HFFc6 (cell line): ENCODE measurements at regions not wholly inside any gene's neighbourhood (a gene's known extent, or its start where the extent isn't known, plus 50 kb on each side); places are given as distances from the start of the nearest gene placed in this dataset.

ENCODE experiments used
- DNase-seq: peaks from one replicate; pipeline ENCODE4 v3.0.0-alpha.2; 2018
- H3K27ac Mint-ChIP-seq: 2 replicates; pipeline ENCODE4 v1.8.0; 2020; ENCODE audit warnings: mild to moderate bottlenecking, mixed read lengths
- H3K27me3 Mint-ChIP-seq: 2 replicates; pipeline ENCODE4 v1.8.0; 2021; ENCODE audit warnings: mild to moderate bottlenecking, moderate library complexity, mixed read lengths; ENCODE audit not compliant: insufficient read depth
- H3K36me3 Mint-ChIP-seq: 2 replicates; pipeline ENCODE4 v1.8.0; 2021; ENCODE audit warnings: low read depth, mixed read lengths
- H3K4me1 Mint-ChIP-seq: 2 replicates; pipeline ENCODE4 v1.8.0; 2020; ENCODE audit warnings: low read depth, mixed read lengths
- H3K4me3 Mint-ChIP-seq: 2 replicates; pipeline ENCODE4 v1.8.0; 2020; ENCODE audit warnings: mild to moderate bottlenecking, moderate library complexity, mixed read lengths
- H3K9me3 Mint-ChIP-seq: 2 replicates; pipeline ENCODE4 v1.8.0; 2020; ENCODE audit warnings: mild to moderate bottlenecking, mixed read lengths
- TF ChIP-seq, protein P1 (sequence below): fragments of 200-600 bp; sonication (generic); IDR thresholded peaks from 2 replicates; pipeline ENCODE4 v1.5.0; 2021; ENCODE audit warnings: antibody characterized with exemption, mild to moderate bottlenecking

DNA sequence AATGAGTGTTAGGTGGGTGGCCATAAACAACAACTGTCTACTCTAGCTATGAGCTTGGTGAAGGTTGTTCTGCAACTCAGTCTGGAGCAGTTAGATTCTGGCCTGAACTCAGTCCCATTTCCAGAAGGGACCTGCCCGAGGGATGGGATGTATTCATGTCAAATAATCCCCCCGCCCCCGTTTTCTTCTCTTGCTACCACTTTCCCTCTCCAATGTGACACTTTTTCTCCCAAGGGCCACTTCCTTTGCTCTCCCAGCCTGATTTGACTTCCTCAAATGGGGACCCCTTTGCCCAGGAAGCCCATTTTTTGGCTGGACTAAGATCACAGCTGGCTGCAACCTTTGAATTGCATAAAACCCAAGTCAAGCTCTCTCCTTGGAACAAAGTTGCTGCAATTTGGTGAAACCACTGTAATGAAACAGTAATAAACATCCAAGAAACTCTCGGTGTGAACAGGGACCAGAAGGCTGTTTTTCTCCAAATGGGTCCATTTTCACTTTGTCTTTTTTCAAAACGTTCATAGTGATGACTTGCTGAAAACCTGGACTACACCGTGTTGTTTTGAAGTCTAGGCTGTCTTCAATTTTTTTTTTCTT, 137.2 kb upstream of the GSC start:
- no peak overlapping the region for H3K4me3 Mint-ChIP-seq
- no peak for DNase-seq
- TF ChIP-seq, protein P1, sequence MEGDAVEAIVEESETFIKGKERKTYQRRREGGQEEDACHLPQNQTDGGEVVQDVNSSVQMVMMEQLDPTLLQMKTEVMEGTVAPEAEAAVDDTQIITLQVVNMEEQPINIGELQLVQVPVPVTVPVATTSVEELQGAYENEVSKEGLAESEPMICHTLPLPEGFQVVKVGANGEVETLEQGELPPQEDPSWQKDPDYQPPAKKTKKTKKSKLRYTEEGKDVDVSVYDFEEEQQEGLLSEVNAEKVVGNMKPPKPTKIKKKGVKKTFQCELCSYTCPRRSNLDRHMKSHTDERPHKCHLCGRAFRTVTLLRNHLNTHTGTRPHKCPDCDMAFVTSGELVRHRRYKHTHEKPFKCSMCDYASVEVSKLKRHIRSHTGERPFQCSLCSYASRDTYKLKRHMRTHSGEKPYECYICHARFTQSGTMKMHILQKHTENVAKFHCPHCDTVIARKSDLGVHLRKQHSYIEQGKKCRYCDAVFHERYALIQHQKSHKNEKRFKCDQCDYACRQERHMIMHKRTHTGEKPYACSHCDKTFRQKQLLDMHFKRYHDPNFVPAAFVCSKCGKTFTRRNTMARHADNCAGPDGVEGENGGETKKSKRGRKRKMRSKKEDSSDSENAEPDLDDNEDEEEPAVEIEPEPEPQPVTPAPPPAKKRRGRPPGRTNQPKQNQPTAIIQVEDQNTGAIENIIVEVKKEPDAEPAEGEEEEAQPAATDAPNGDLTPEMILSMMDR, result no peak
- H3K27ac Mint-ChIP-seq, result no peak overlapping the region
- peaks cover 56% of the 10 kb centered on the region for H3K9me3 Mint-ChIP-seq
- no peaks in the 10 kb centered on the region for H3K4me1 Mint-ChIP-seq
- no peaks in the 10 kb centered on the region; the same call in 1 of the 2 replicates for H3K27me3 Mint-ChIP-seq
- no peaks in the 10 kb centered on the region for H3K36me3 Mint-ChIP-seq

DNA sequence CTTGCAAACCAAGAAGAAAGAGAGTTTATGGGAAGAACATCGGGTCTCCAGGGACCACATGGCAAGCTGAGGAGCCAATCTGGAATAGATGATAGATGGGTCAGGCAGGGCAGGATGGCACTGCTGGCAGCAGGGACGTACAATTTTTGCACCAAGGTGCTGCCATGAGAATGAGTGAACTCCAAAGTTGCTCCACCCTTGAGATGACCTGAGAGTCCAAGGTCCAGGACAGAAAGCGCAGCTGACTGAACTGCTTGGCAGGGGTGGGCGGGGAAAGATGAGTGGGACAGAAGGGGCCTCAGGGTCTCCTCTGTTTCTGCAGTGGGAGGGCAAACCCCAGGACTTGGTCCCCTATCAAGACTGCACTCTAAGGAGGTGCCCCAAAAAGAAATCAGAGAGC, 136.7 kb upstream of the GSC start:
- Mint-ChIP-seq H3K9me3 (peaks cover 56% of the 10 kb centered on the region), H3K36me3 (no peaks in the 10 kb centered on the region), H3K4me3 (no peak overlapping the region), H3K27ac (no peak overlapping the region), H3K4me1 (no peaks in the 10 kb centered on the region), H3K27me3 (no peaks in the 10 kb centered on the region; the same call in 1 of the 2 replicates)
- DNase-seq, result no peak
- TF ChIP-seq, protein P1, result no peak

DNA sequence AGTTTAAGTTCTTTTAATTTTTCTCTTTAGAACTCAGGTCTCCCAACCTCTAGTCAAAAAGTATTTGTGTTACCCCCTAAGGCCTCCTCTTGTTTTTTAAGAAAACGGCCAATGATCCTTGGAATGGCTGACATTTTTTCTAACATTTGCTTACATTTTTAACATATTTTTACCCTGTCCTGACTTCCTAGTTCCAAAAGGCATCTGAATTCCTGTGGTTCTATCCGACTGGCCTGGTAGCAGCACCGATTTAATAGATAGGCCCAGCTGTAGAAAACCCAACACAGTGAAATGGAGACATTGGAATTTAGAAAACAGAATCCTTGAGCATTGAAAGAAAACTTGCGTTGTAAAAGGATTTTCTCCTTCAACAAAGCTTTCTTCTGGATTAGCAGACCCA, 134.7 kb upstream of the GSC start:
- H3K27ac Mint-ChIP-seq, result no peak overlapping the region
- TF ChIP-seq, protein P1, result no peak

DNA sequence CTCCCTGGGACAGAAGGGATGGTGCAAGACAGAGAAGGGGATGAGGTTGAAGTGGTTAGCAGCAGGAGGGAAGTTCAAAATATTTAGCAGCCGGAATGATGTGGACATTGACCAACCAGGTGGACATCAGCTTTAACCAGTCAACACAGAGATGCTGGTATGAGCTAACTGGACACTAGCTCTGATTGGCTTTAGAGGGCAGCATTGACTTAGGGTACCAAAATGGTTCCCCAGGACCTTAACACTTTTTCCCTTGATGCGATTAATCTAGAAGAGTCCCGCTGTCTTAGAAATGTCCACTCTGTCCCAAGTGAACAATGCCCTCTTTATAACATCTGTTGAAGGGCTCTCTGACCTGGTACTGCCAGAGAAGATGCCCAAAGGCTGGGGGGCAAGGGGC, 134.0 kb upstream of the GSC start:
- peaks cover 4% of the 10 kb centered on the region; the same call in 1 of the 2 replicates for H3K36me3 Mint-ChIP-seq
- H3K27ac Mint-ChIP-seq, result no peak overlapping the region
- TF ChIP-seq, protein P1, result no peak
- no peak overlapping the region for H3K4me3 Mint-ChIP-seq
- H3K9me3 Mint-ChIP-seq, result peaks cover 49% of the 10 kb centered on the region
- no peaks in the 10 kb centered on the region for H3K4me1 Mint-ChIP-seq
- H3K27me3 Mint-ChIP-seq, result no peaks in the 10 kb centered on the region; the same call in 1 of the 2 replicates
- no peak for DNase-seq

More for the DNA sequence above, 134.7 kb upstream of the GSC start:
- Mint-ChIP-seq H3K4me3 (no peak overlapping the region), H3K36me3 (peaks cover 4% of the 10 kb centered on the region; the same call in 1 of the 2 replicates), H3K27me3 (no peaks in the 10 kb centered on the region; the same call in 1 of the 2 replicates), H3K4me1 (no peaks in the 10 kb centered on the region), H3K9me3 (peaks cover 51% of the 10 kb centered on the region)
- DNase-seq, result peak; percentile 17

DNA sequence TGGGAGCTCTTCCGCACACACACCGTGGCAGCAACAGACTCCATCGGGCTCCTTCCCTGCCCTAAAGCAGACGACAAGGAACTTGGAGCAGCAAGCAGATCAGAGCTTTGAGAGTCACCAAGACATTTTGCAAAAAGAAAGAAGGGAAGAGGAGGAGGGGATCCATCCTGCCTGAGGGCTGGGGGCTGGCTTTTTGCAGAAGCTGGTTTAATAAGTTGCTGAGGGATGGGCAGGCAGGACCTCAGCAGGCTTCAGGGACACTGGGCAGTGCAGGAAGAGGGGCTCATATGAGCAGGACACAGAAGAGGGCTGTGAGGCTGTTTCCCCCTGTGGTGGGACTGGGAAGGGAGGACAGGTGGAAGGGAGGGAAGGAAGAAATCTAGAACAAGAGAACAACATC, 133.4 kb upstream of the GSC start:
- no peak for DNase-seq
- Mint-ChIP-seq H3K4me1 (no peaks in the 10 kb centered on the region), H3K9me3 (peaks cover 53% of the 10 kb centered on the region), H3K27me3 (no peaks in the 10 kb centered on the region; the same call in 1 of the 2 replicates), H3K4me3 (no peak overlapping the region), H3K36me3 (peaks cover 4% of the 10 kb centered on the region; the same call in 1 of the 2 replicates), H3K27ac (no peak overlapping the region)
- TF ChIP-seq, protein P1, result no peak
